ENCODE measurements at regions not wholly inside any gene's neighbourhood (a gene's known extent, or its start where the extent isn't known, plus 50 kb on each side); places are given as distances from the start of the nearest gene placed in this dataset.

GRCh38 chr19:30795727-30796126 is 423.5 kb downstream of the ZNF536 start:
- DNase-seq: no peak
- Mint-ChIP-seq H3K4me1 (peaks cover 0 to 1% (median 0%) of the 10 kb centered on the region in 3 donors), H3K36me3 (no peaks in the 10 kb centered on the region), H3K9me3 (no peaks in the 10 kb centered on the region), H3K27ac (no peak overlapping the region), H3K27me3 (peaks cover 6 to 10% of the 10 kb centered on the region in 2 donors), H3K4me3 (no peak overlapping the region)
- ChIA-PET POLR2A (no interaction called here), CTCF (no interaction called here)
- Histone ChIP-seq H3K36me3 (ENCODE audit: insufficient read depth, low read length) (no peaks in the 10 kb centered on the region), H3K27ac (ENCODE audit: low read depth, low read length) (no peak overlapping the region), H3K9me3 (ENCODE audit: low read length) (no peaks in the 10 kb centered on the region), H3K4me3 (ENCODE audit: low read length) (no peak overlapping the region), H3K4me1 (ENCODE audit: insufficient read depth, low read length) (no peaks in the 10 kb centered on the region), H3K27me3 (ENCODE audit: insufficient read depth, low read length, poor library complexity, severe bottlenecking) (no peaks in the 10 kb centered on the region)

- CTCF ChIA-PET: interaction anchor here (1.2 kb wide), 2 partner anchors 9 to 1432 kb away, joined by 3 to 5 read pairs; no protein-coding TSS in a partner anchor
Observed at GRCh38 chr19:30792561-30793505, 420.6 kb downstream of the ZNF536 start.

GRCh38 chr19:30791088-30791487 is 418.9 kb downstream of the ZNF536 start:
- Histone ChIP-seq H3K27me3 (ENCODE audit: insufficient read depth, low read length, poor library complexity, severe bottlenecking) (no peaks in the 10 kb centered on the region), H3K9me3 (ENCODE audit: low read length) (no peaks in the 10 kb centered on the region), H3K36me3 (ENCODE audit: insufficient read depth, low read length) (no peaks in the 10 kb centered on the region), H3K27ac (ENCODE audit: low read depth, low read length) (no peak overlapping the region), H3K4me1 (ENCODE audit: insufficient read depth, low read length) (no peaks in the 10 kb centered on the region), H3K4me3 (ENCODE audit: low read length) (no peak overlapping the region)
- no peaks in the 10 kb centered on the region for H3K4me1 Mint-ChIP-seq
- no peak overlapping the region for H3K4me3 Mint-ChIP-seq
- ChIA-PET POLR2A (no interaction called here), CTCF (no interaction called here)
- no peaks in the 10 kb centered on the region for H3K36me3 Mint-ChIP-seq
- no peak for DNase-seq
- no peaks in the 10 kb centered on the region for H3K9me3 Mint-ChIP-seq
- no peak overlapping the region for H3K27ac Mint-ChIP-seq
- peaks cover 0 to 2% of the 10 kb centered on the region in 2 donors for H3K27me3 Mint-ChIP-seq

More at GRCh38 chr19:30792561-30793505, 420.6 kb downstream of the ZNF536 start:
- H3K27ac Mint-ChIP-seq: no peak overlapping the region
- no peaks in the 10 kb centered on the region for H3K36me3 ChIP-seq (ENCODE audit: insufficient read depth, low read length)
- H3K27me3 Mint-ChIP-seq: peaks cover 3 to 4% of the 10 kb centered on the region in 2 donors
- H3K4me1 Mint-ChIP-seq: no peaks in the 10 kb centered on the region
- no peak for DNase-seq
- H3K9me3 ChIP-seq (ENCODE audit: low read length): no peaks in the 10 kb centered on the region
- no peaks in the 10 kb centered on the region for H3K9me3 Mint-ChIP-seq
- no peaks in the 10 kb centered on the region for H3K4me1 ChIP-seq (ENCODE audit: insufficient read depth, low read length)
- H3K27me3 ChIP-seq (ENCODE audit: insufficient read depth, low read length, poor library complexity, severe bottlenecking): no peaks in the 10 kb centered on the region
- POLR2A ChIA-PET: no interaction called here
- H3K36me3 Mint-ChIP-seq: no peaks in the 10 kb centered on the region
- no peak overlapping the region for H3K27ac ChIP-seq (ENCODE audit: low read depth, low read length)
- H3K4me3 ChIP-seq (ENCODE audit: low read length): no peak overlapping the region
- no peak overlapping the region for H3K4me3 Mint-ChIP-seq

- Mint-ChIP-seq H3K27ac (no peak overlapping the region), H3K4me1 (no peaks in the 10 kb centered on the region), H3K9me3 (no peaks in the 10 kb centered on the region), H3K4me3 (no peak overlapping the region), H3K27me3 (no peaks in the 10 kb centered on the region), H3K36me3 (no peaks in the 10 kb centered on the region)
- Histone ChIP-seq H3K4me1 (ENCODE audit: insufficient read depth, low read length) (no peaks in the 10 kb centered on the region), H3K4me3 (ENCODE audit: low read length) (no peak overlapping the region), H3K9me3 (ENCODE audit: low read length) (no peaks in the 10 kb centered on the region), H3K36me3 (ENCODE audit: insufficient read depth, low read length) (no peaks in the 10 kb centered on the region), H3K27ac (ENCODE audit: low read depth, low read length) (no peak overlapping the region), H3K27me3 (ENCODE audit: insufficient read depth, low read length, poor library complexity, severe bottlenecking) (no peaks in the 10 kb centered on the region)
- CTCF ChIA-PET: no interaction called here
- no peak for DNase-seq
- POLR2A ChIA-PET: no interaction called here
Observed at GRCh38 chr19:30790056-30790680, 418.0 kb downstream of the ZNF536 start.

- H3K4me3 Mint-ChIP-seq: no peak overlapping the region
- Histone ChIP-seq H3K27ac (ENCODE audit: low read depth, low read length) (no peak overlapping the region), H3K9me3 (ENCODE audit: low read length) (no peaks in the 10 kb centered on the region), H3K36me3 (ENCODE audit: insufficient read depth, low read length) (no peaks in the 10 kb centered on the region), H3K4me3 (ENCODE audit: low read length) (no peak overlapping the region), H3K4me1 (ENCODE audit: insufficient read depth, low read length) (no peaks in the 10 kb centered on the region), H3K27me3 (ENCODE audit: insufficient read depth, low read length, poor library complexity, severe bottlenecking) (no peaks in the 10 kb centered on the region)
- no peaks in the 10 kb centered on the region for H3K9me3 Mint-ChIP-seq
- no peak for DNase-seq
- H3K4me1 Mint-ChIP-seq: no peaks in the 10 kb centered on the region
- no peaks in the 10 kb centered on the region for H3K27me3 Mint-ChIP-seq
- ChIA-PET POLR2A (no interaction called here), CTCF (interaction anchor here (1.4 kb wide), 1 partner anchor 1436 kb away, joined by 4 read pairs; no protein-coding TSS in a partner anchor)
- H3K27ac Mint-ChIP-seq: no peak overlapping the region
- H3K36me3 Mint-ChIP-seq: no peaks in the 10 kb centered on the region
Observed at GRCh38 chr19:30788105-30788765, 416.1 kb downstream of the ZNF536 start.

- Histone ChIP-seq H3K4me1 (ENCODE audit: insufficient read depth, low read length) (no peaks in the 10 kb centered on the region), H3K36me3 (ENCODE audit: insufficient read depth, low read length) (no peaks in the 10 kb centered on the region), H3K9me3 (ENCODE audit: low read length) (no peaks in the 10 kb centered on the region), H3K27ac (ENCODE audit: low read depth, low read length) (no peak overlapping the region), H3K27me3 (ENCODE audit: insufficient read depth, low read length, poor library complexity, severe bottlenecking) (no peaks in the 10 kb centered on the region), H3K4me3 (ENCODE audit: low read length) (no peak overlapping the region)
- Mint-ChIP-seq H3K4me3 (no peak overlapping the region), H3K27ac (peak overlapping the region in 1 of 8 donors; percentile 71), H3K36me3 (no peaks in the 10 kb centered on the region), H3K9me3 (no peaks in the 10 kb centered on the region), H3K4me1 (no peaks in the 10 kb centered on the region), H3K27me3 (peaks cover 0 to 4% of the 10 kb centered on the region in 2 donors)
- ChIA-PET CTCF (interaction anchor here (1.0 to 1.4 kb wide), 3 partner anchors 569 to 1440 kb away, joined by 3 to 4 read pairs (median 3); no protein-coding TSS in a partner anchor), POLR2A (no interaction called here)
- DNase-seq: no peak
Observed at GRCh38 chr19:30785458-30786137, 413.4 kb downstream of the ZNF536 start.

- Mint-ChIP-seq H3K4me1 (no peaks in the 10 kb centered on the region), H3K4me3 (no peak overlapping the region)
Observed at GRCh38 chr19:30784850-30785457, 412.8 kb downstream of the ZNF536 start.

More at GRCh38 chr19:30784850-30785457, 412.8 kb downstream of the ZNF536 start:
- Histone ChIP-seq H3K4me1 (ENCODE audit: insufficient read depth, low read length) (no peaks in the 10 kb centered on the region), H3K4me3 (ENCODE audit: low read length) (no peak overlapping the region), H3K9me3 (ENCODE audit: low read length) (no peaks in the 10 kb centered on the region), H3K27ac (ENCODE audit: low read depth, low read length) (no peak overlapping the region), H3K36me3 (ENCODE audit: insufficient read depth, low read length) (no peaks in the 10 kb centered on the region), H3K27me3 (ENCODE audit: insufficient read depth, low read length, poor library complexity, severe bottlenecking) (no peaks in the 10 kb centered on the region)
- ChIA-PET CTCF (interaction anchor here (1.0 to 1.7 kb wide), 5 partner anchors 8 to 1447 kb away, joined by 3 to 5 read pairs (median 4); no protein-coding TSS in a partner anchor), POLR2A (no interaction called here)
- Mint-ChIP-seq H3K27ac (peak overlapping the region in 1 of 8 donors; percentile 71), H3K9me3 (no peaks in the 10 kb centered on the region), H3K36me3 (no peaks in the 10 kb centered on the region), H3K27me3 (peaks cover 0 to 5% of the 10 kb centered on the region in 2 donors)
- peak; percentile 18 to 58 (median 28) for DNase-seq

Measured in CD8-positive, alpha-beta memory T cell (primary cell).